Neuronal stem cell (in vitro differentiated cells): ENCODE measurements at regions not wholly inside any gene's neighbourhood (a gene's known extent, or its start where the extent isn't known, plus 50 kb on each side); places are given as distances from the start of the nearest gene placed in this dataset.

Experiments
- DNase-seq: peaks from one replicate; pipeline ENCODE4 v3.0.0-alpha.2; 2013; ENCODE audit warnings: low spot score
- H2AFZ ChIP-seq: one replicate; pipeline ENCODE4 v1.6.1; 2013; ENCODE audit warnings: mild to moderate bottlenecking, low read length, inconsistent platforms
- H2AK5ac ChIP-seq: 2 replicates; pipeline ENCODE4 v1.6.1; 2013; ENCODE audit warnings: low read depth, mild to moderate bottlenecking, inconsistent platforms, low read length, moderate library complexity, mixed read lengths
- H2BK120ac ChIP-seq: 2 replicates; pipeline ENCODE4 v1.6.1; 2013; ENCODE audit warnings: low read depth, mild to moderate bottlenecking, inconsistent platforms, low read length, moderate library complexity, mixed read lengths
- H2BK12ac ChIP-seq: one replicate; pipeline ENCODE4 v1.6.1; 2013; ENCODE audit warnings: low read length, inconsistent platforms
- H2BK15ac ChIP-seq: 2 replicates; pipeline ENCODE4 v1.6.1; 2013; ENCODE audit warnings: mild to moderate bottlenecking, low read length, inconsistent platforms, mixed read lengths
- H2BK5ac ChIP-seq: one replicate; pipeline ENCODE4 v1.6.1; 2013; ENCODE audit warnings: inconsistent platforms, mild to moderate bottlenecking, low read length, moderate library complexity
- H3K14ac ChIP-seq: one replicate; pipeline ENCODE4 v1.6.1; 2013; ENCODE audit warnings: low read length, inconsistent platforms
- H3K18ac ChIP-seq: 2 replicates; pipeline ENCODE4 v1.6.1; 2013; ENCODE audit warnings: low read length, inconsistent platforms
- H3K23ac ChIP-seq: 2 replicates; pipeline ENCODE4 v1.6.1; 2013; ENCODE audit warnings: low read depth, mild to moderate bottlenecking, mixed read lengths, low read length, inconsistent platforms; ENCODE audit not compliant: poor library complexity
- H3K27ac ChIP-seq: replicated peaks from 3 replicates; pipeline ENCODE4 v1.5.1; 2013; ENCODE audit warnings: low read length, inconsistent platforms
- H3K27me3 ChIP-seq, 3 experiments: 2 replicates each; pipeline ENCODE4 v1.6.1; 2013; ENCODE audit warnings: low read length in 3 of 3, mild to moderate bottlenecking in 2 of 3, inconsistent platforms in 1 of 3, low read depth in 1 of 3, mixed read lengths in 1 of 3, moderate library complexity in 1 of 3; ENCODE audit not compliant: control insufficient read depth in 3 of 3, insufficient read depth in 3 of 3
- H3K36me3 ChIP-seq, 2 donors: replicated peaks in 1 of 2; 2 replicates each; pipeline ENCODE4 v1.6.1; 2013; ENCODE audit warnings: low read length in 2 of 2; ENCODE audit not compliant: control insufficient read depth in 2 of 2, insufficient read depth in 2 of 2
- H3K4ac ChIP-seq: 2 replicates; pipeline ENCODE4 v1.6.1; 2013; ENCODE audit warnings: inconsistent platforms, mild to moderate bottlenecking, low read length, moderate library complexity
- H3K4me1 ChIP-seq, 2 donors: 1 replicate in 1 of 2; 2 replicates in 1 of 2; pipeline ENCODE4 v1.6.1; 2013; ENCODE audit warnings: low read length in 2 of 2, low read depth in 1 of 2; ENCODE audit not compliant: control insufficient read depth in 2 of 2, insufficient read depth in 1 of 2
- H3K4me2 ChIP-seq: one replicate; pipeline ENCODE4 v1.6.1; 2013; ENCODE audit warnings: mild to moderate bottlenecking, low read length, inconsistent platforms; ENCODE audit not compliant: insufficient read depth, poor library complexity, severe bottlenecking
- H3K4me3 ChIP-seq, 2 donors: 2 replicates each; pipeline ENCODE4 v1.5.1; 2013; ENCODE audit warnings: low read length in 2 of 2, mild to moderate bottlenecking in 2 of 2, inconsistent platforms in 1 of 2, moderate library complexity in 1 of 2
- H3K79me1 ChIP-seq: one replicate; pipeline ENCODE4 v1.6.1; 2013; ENCODE audit warnings: low read depth, mild to moderate bottlenecking, inconsistent platforms, low read length, moderate library complexity
- H3K9ac ChIP-seq: one replicate; pipeline ENCODE4 v1.6.1; 2013; ENCODE audit warnings: mild to moderate bottlenecking, low read depth, low read length, inconsistent platforms; ENCODE audit not compliant: poor library complexity
- H3K9me3 ChIP-seq, 2 donors: replicated peaks in 1 of 2; 2 replicates each; pipeline versions ENCODE3 to v1.6.1; 2013; ENCODE audit warnings: low read length in 2 of 2, mild to moderate bottlenecking in 2 of 2, inconsistent platforms in 1 of 2, low read depth in 1 of 2, mixed read lengths in 1 of 2, moderate library complexity in 1 of 2; ENCODE audit not compliant: control insufficient read depth in 2 of 2, insufficient read depth in 1 of 2
- H4K8ac ChIP-seq: one replicate; pipeline ENCODE4 v1.6.1; 2013; ENCODE audit warnings: low read depth, mild to moderate bottlenecking, inconsistent platforms, low read length, moderate library complexity
- H4K91ac ChIP-seq: one replicate; pipeline ENCODE4 v1.6.1; 2013; ENCODE audit warnings: low read length, low read depth, mild to moderate bottlenecking, inconsistent platforms; ENCODE audit not compliant: poor library complexity
- WGBS, 2 donors: extraction: QIAGEN DNeasy Blood & Tissue Kit; methylation state at CpG; one replicate each; pipeline ENCODE4 v1.1.7; 2013; ENCODE audit warnings: missing lambda C conversion rate in 2 of 2, mixed read lengths in 1 of 2; ENCODE audit not compliant: insufficient read length in 2 of 2, insufficient replicate concordance in 1 of 2; ENCODE audit errors: extremely low coverage in 2 of 2; 5-methylcytosine and 5-hydroxymethylcytosine counted together

DNA sequence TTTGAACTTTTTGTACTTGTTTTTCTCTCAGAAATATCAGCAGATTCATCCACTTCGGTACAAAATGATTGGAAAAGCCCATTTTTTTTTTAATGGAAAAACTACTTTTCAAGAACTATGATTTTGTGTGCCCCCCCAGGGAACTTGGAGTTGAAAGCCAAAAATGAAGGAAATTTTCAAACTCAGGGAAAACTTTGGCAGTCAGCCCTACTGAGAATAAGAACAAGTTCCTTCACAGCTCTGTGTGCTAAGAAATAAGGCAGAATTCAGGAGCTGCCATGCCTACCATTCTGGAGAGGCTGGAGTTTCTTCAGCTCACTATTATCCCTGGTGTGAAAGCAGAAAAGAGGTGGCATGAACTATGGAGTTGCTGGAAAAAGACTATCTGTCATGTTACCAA is 226.0 kb upstream of the SLC35G4 start:
- Histone ChIP-seq H4K8ac (no peak overlapping the region), H3K27me3 (no peaks in the 10 kb centered on the region), H2BK12ac (no peak overlapping the region), H3K14ac (no peak overlapping the region), H3K27ac (no peak overlapping the region), H3K9ac (no peak overlapping the region), H3K79me1 (no peaks in the 10 kb centered on the region), H3K23ac (no peak overlapping the region), H3K4me2 (no peak overlapping the region), H4K91ac (no peak overlapping the region), H2AFZ (no peak overlapping the region), H3K9me3 (peaks cover 0 to 4% of the 10 kb centered on the region in 2 donors), H3K4ac (no peak overlapping the region), H3K4me1 (no peaks in the 10 kb centered on the region), H2BK120ac (no peak overlapping the region), H2AK5ac (no peak overlapping the region), H3K18ac (no peak overlapping the region), H2BK15ac (no peak overlapping the region), H3K4me3 (no peak overlapping the region), H3K36me3 (no peaks in the 10 kb centered on the region), H2BK5ac (no peak overlapping the region)
- no peak for DNase-seq
- no CpG with 5 or more reads among the region's 1 CpG for WGBS, 2 donors

DNA sequence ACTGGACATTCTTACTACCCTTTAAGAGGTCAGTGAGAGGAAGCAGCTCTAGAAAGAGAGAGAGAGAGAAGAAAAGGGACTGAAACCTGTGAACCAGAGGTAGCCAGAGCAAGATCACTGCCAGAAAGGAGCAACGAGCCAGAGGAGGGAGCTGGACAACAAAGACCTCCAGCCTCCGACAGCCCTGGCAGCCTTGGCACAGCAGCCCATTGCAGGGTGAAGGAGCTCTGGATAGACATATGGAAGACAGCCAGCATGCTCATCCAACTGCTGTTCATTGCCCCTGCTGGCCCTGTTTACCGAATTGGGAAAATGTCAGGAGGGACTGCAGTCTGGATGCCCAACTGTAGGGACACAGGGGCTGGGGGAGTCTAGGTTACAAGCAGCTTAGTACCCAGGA is 228.4 kb upstream of the SLC35G4 start:
- H3K9me3 ChIP-seq = peaks cover 0 to 4% of the 10 kb centered on the region in 2 donors
- no CpG with 5 or more reads among the region's 3 CpGs for WGBS, 2 donors
- no peak overlapping the region for H2AK5ac ChIP-seq
- H3K4me3 ChIP-seq = no peak overlapping the region
- H3K27me3 ChIP-seq = no peaks in the 10 kb centered on the region
- no peak overlapping the region for H2BK12ac ChIP-seq
- H3K4me2 ChIP-seq = no peak overlapping the region
- no peak for DNase-seq
- H3K9ac ChIP-seq = no peak overlapping the region
- H4K8ac ChIP-seq = no peak overlapping the region
- H2BK5ac ChIP-seq = no peak overlapping the region
- H3K23ac ChIP-seq = no peak overlapping the region
- peak overlapping the region; percentile 72 for H3K18ac ChIP-seq
- no peaks in the 10 kb centered on the region for H3K36me3 ChIP-seq
- no peaks in the 10 kb centered on the region for H3K79me1 ChIP-seq
- no peak overlapping the region for H2BK15ac ChIP-seq
- no peak overlapping the region for H3K4ac ChIP-seq
- no peaks in the 10 kb centered on the region for H3K4me1 ChIP-seq
- no peak overlapping the region for H3K27ac ChIP-seq
- H2BK120ac ChIP-seq = no peak overlapping the region
- H2AFZ ChIP-seq = no peak overlapping the region
- H4K91ac ChIP-seq = no peak overlapping the region
- no peak overlapping the region for H3K14ac ChIP-seq

- Histone ChIP-seq H3K23ac (no peak overlapping the region), H3K27ac (no peak overlapping the region), H3K14ac (no peak overlapping the region), H3K9me3 (peaks cover 0 to 2% of the 10 kb centered on the region in 2 donors), H2AK5ac (no peak overlapping the region), H2BK120ac (no peak overlapping the region), H3K4me2 (no peak overlapping the region), H4K91ac (no peak overlapping the region), H3K4me3 (no peak overlapping the region), H3K79me1 (no peaks in the 10 kb centered on the region), H3K18ac (no peak overlapping the region), H3K4me1 (no peaks in the 10 kb centered on the region), H3K27me3 (no peaks in the 10 kb centered on the region), H3K36me3 (no peaks in the 10 kb centered on the region), H4K8ac (no peak overlapping the region), H3K4ac (no peak overlapping the region), H2BK12ac (no peak overlapping the region), H2BK15ac (no peak overlapping the region), H3K9ac (no peak overlapping the region), H2BK5ac (no peak overlapping the region), H2AFZ (no peak overlapping the region)
- DNase-seq = no peak
- WGBS, 2 donors = no CpG with 5 or more reads among the region's 10 CpGs
Observed at GRCh38 chr18:11379660-11380059, 229.7 kb upstream of the SLC35G4 start.

DNA sequence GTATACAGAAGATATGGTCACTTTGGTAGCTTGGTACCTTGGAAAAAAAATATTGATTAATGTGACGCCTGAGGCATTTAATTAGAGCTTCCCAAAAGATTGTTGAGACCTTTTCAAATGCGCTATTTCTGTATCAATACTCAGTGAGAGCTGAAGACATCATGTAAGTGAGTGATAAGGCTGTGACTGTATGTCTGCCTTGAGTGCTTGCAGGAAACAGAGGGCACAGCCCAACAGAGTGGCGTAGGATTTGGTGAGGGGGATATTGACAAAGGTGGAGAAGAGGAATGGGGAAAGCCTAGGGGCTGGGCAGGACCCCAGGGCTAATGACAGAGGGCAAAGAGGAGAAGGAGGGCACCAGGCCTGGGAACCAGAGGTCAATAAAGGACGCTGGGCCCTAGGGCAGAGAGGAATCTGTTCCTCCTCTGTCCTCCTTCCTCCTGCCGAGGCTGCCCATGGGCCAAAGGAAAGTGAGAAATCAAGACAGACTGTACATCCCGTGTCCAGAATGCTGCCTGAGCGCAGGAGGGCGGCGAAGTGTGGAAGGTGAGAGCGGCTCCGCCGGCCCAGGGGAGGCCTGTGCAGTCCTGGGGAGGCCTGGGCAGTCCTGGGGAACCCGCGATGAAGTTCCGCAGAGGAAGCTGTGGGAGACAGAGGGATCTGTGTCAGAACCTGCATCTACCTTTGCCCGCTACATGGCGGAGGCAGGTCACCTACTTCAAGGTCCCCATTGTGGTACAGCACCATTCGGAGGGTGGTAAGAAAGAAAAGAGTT is 228.6 kb upstream of the PIEZO2 start:
- WGBS, 2 donors = no CpG with 5 or more reads among the region's 18 CpGs
- H3K9me3 ChIP-seq = peaks cover 0 to 2% of the 10 kb centered on the region in 2 donors
- H3K14ac ChIP-seq = peak overlapping the region; percentile 9
- H2BK120ac ChIP-seq = peak overlapping the region; percentile 17
- H3K4ac ChIP-seq = no peak overlapping the region
- H3K9ac ChIP-seq = no peak overlapping the region
- H3K4me2 ChIP-seq = no peak overlapping the region
- peak overlapping the region; percentile 44 for H2BK15ac ChIP-seq
- H3K27me3 ChIP-seq = no peaks in the 10 kb centered on the region
- no peak overlapping the region for H4K91ac ChIP-seq
- H2BK12ac ChIP-seq = no peak overlapping the region
- H3K27ac ChIP-seq = no peak overlapping the region
- H3K4me3 ChIP-seq = no peak overlapping the region
- no peak overlapping the region for H2AK5ac ChIP-seq
- no peak overlapping the region for H3K23ac ChIP-seq
- H2AFZ ChIP-seq = no peak overlapping the region
- no peaks in the 10 kb centered on the region for H3K79me1 ChIP-seq
- no peak for DNase-seq
- no peak overlapping the region for H2BK5ac ChIP-seq
- no peak overlapping the region for H4K8ac ChIP-seq
- no peaks in the 10 kb centered on the region for H3K4me1 ChIP-seq
- H3K18ac ChIP-seq = peak overlapping the region; percentile 46
- no peaks in the 10 kb centered on the region for H3K36me3 ChIP-seq
